LHCN-M2 (cell line): ENCODE measurements at regions not wholly inside any gene's neighbourhood (a gene's known extent, or its start where the extent isn't known, plus 50 kb on each side); places are given as distances from the start of the nearest gene placed in this dataset.

Experiments used
- DNase-seq: peaks from one replicate; pipeline ENCODE4 v3.0.0-alpha.2; 2012; ENCODE audit warnings: low read depth

DNA sequence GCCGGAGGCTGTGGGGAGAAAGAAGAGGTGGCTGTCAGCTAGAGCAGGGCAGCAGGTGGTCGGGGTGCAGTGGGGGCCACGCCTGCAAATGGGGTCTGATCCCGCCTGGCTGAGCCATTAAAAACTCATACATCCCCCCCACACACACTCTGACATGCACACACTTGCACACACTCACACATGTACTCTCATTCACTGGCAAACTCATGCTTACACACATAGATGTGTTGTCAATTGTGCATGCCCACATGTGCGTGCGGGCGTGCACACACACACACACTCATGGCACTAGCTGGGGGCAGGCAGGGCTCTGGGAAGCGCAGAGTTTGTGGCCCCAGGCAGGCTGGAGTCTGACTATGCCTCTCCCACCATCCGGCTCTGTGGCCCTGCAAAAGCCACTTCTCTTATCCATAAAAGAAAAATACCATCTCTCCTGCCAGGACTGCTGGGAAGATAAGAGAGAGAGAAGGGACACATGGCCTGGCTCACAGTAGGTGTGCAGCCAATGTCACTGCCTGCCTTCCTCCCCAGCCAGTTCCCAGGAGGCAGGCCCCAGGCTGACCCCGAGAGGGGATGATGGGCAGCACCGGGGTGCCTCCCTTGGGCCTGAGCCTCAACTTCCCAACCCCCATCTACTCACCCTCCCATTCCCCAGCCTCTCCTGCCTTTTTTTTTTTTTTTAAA lies 163.5 kb upstream of the LINGO1 start:
- no peak for DNase-seq

DNA sequence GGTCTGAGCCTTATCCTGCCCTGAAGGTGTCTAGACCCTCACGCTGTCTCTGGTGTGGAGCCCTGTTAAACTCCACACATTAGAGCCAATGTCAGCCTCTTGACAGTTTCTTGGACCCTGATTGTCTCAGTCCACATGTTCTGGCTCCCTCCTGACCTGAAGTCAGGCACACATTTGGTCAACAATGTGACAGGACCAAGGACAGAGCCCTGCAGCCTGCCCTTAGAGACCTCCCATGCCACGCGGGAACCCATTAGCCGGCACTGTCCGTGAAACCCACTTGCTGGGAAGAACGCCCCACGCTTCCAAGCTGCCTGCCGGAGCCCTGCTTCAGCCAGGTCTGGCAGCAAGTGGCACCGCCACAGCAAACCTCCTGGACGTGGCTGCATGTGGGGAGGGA lies 162.7 kb upstream of the LINGO1 start:
- DNase-seq = no peak

DNA sequence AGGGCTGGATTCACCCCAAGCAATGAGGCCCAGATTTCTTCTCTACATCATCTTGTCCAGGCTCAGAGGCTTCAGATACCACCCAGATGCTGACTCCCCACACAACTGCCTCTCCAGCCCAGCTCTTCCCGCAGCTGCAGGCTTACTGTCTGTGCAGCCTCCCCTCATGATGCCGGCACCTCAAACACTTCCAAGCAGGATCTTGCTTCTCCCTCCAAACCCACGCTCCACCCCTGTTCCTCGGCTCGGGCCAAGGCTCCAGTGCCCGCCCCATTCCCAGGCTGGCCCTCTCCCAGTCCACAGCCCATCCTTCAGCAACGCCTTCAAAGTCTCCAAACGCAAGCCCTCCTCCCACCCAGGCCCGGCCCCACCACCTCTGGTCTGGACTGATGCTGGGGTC lies 159.2 kb upstream of the LINGO1 start:
- no peak for DNase-seq

DNA sequence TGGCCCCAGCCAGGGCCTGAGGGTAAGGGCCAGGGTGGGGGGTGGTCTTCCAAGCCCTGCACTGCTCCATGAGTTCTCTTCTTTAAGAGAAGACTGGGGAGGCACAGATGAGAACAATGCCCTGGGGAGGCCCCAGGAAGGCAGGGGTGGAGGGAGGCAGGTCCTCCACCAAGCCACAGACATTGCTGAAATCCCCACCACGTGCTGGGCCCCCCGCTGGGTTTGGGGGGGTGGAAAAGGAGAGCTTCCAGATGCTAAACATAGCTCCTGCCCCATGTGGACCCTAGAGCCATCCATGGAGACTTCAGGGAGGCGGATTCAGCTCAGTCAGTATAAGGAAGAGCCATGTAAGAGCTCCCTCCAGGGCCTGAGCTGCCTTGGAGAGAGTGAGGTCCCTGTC lies 157.8 kb upstream of the LINGO1 start:
- DNase-seq = no peak

DNA sequence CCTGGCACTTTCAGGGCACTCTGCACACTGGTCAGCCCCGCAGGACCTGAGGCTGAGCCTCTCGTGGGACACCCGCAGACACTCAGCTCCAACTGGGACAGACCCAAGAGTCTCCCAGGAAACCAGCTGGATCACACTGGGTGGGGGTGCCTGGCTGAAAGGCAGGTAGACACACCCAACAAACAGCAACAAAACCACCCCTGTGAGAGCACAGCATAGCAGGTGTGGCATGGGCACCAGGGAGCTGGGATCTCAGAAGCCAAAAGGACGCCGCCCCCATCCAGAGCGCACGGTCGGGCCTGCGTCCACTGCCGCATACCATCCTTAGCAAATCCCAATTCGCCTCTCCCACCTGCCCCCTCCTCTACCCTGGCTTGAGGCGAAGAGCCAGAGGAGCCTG lies 154.2 kb upstream of the LINGO1 start:
- DNase-seq = no peak

DNA sequence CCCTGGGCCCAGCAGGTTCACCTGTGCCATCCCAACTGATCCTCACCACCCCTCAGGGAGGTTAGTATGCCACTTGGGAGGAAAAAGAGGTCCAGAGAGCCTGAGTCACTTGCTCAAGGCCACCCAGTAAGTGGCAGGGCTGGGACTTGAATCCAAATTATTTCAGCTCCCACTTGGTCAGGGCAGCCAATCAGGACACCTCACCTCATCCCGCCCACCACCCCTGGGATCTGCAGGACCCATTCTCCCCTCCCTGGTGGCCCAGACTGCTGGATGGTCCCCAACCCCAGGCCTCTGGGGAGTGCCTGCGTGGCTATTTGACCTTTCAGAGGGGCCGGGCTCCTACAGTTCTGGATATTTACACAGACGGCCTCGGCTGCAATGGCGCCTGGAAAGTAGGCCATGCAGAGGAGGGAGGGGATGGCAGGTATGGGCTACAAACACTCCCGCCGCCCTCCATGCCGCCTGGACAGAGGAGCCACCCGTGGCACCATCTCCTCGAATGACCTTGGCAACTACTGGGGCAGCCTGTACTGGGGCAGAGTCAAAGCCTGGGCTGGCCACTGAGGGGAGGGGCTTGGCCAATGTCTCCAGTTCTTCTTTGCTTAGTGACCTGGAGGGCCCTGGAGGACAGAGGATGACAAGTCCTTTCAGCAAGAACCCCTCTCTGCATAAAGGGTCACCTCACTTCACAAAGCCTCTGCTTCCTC lies 153.6 kb upstream of the LINGO1 start:
- no peak for DNase-seq

DNA sequence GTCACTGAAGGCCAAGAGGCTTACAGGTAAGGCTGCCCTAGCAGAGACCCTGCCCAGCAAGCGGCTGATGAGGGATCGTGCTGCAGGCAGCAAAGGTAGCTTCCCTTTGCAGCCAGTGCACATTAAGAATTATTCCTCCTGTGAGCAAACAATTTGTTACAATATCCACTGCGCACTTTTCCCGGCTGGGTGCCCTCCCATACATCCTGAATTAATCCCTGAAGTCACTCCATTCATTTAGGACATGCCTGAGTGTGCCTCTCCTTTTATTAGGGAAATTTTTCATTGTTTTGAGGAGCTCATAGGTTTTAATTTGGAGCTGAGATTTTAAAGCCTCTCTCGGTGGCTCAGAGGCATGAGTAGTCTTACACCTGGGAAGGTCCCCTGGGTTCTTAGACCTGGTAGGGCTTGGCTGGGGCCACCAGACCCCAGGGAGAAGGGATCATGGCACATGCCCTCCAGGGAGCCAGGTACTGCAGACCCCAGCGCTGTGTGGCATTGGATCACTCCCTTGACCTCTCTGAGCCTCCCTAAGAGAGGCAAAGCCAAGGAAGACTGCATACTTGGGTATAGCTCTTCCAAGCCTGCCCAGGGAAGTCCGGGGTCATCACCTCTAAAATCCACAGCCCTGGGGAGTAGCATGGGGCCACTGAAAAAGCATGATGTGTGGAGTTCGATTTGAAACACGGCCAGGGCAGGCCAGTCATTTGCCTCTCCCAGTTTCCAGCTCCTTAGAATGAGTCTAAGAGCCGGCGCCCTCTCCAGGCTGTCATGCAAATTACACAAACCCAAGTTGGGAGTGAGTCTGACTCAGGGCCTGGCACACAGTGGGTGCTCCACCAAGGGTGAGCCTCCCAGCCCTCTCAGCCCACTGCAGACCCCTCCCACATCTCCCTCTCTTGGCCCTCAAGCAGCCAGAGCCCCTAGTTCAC lies 151.9 kb upstream of the LINGO1 start:
- peak; percentile 16 for DNase-seq

DNA sequence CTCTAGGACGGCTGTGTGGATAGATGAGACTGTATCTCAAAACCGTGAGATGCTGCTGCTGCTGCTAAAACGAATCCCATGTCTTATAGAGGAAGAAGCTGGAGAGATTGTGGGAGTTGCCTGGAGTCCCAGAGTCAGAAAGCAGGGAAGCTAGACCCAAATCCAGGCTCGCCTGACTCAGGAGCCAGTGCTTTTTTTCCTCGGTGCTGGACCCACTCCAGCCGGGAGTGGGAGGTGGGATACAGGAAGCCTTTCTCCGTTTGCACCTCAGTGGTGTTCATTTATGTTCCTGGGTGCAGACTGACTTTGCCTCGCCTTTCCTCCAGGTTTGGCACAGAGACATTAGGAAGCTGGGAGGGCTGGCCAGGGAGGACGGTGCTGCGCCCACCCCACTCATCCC lies 150.9 kb upstream of the LINGO1 start:
- DNase-seq = no peak

DNA sequence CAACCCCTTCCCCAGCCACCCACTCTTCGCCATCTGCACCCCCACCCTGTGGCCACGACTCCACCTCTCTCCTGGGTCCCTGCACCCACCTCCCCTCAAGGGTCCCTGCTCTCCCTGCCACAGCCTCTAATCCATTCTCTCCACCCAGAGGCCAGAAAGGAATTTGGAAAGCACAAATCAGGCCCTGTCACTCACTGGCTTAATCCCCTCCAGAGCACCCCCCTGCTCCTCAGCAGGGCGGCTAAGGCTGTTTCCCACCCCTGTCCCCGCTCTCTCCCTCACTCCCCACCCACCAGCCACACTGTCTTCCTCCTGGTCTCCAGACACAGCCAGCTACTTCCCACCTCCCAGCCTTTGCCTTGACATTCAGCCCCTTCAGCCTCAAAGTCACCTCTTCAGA lies 150.0 kb upstream of the LINGO1 start:
- no peak for DNase-seq

DNA sequence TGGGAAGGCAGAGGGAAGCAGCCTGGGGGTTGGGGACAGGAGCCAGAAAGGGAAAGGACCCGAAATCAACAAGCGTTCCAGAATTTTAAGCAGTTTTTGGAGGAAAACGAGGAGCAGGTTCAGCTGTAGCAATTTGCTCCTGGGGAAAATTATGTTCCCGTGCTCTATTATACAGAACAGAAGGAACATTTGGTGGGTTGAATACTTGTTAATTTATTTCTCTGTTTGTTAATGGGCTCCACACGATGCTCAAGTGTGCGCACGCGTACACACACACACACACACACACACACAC lies 149.2 kb upstream of the LINGO1 start:
- DNase-seq = no peak

DNA sequence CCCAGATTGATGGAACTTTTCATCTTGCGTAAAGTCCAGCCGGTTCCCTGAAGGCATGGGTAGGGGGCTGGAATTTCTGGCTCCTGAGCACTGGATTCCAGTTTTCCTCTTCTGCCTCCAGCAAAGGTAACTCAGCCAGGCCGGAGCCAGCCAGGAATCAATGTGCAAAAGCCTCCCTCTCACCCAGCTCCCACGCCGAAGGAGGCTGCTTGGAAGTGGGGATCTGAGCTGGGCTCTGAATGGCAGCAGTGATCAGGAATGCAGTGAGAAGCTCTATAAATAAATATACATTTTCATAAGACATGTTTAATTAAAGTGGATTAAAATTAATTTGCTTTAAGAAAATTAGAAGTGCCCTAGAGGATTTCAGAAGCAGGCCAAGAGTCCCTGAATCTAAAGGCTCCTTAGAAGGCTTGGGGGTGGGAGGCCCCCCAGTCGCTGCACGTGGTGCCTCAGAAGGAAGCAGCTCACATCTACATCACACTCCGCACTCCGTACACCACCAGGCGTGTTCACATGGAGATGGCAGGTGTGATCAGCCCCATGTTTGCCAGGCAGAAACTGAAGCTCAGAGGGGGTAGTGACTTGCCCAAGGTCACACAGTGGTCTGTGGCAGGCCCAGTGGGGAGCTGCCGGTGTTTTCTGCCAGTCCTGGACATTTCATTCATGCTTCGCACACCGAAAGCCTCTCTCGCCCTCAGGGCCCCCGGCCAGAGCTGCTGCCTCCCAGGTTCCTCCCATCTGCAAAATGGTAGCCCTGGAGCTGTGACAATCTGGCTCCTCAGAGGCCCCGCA lies 148.6 kb upstream of the LINGO1 start:
- DNase-seq = no peak

DNA sequence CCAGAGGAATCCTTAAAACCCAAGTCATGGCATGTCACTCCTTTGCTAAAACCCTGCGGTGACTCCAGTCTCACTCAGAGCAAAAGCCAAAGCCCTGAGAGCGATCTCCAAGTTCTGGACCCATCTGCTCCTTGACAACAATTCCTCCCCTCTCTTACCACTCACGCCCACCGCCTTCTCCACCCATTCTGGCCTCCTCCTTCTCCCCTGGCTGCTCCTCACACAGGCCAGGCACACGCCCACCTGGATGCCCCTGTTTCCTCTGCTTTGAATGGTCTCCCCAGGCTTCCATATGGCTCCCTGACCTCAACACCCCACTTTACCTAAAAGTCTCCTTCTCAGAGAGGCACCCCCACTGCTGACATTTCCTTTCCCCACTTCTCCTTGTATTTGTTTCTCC lies 146.1 kb upstream of the LINGO1 start:
- no peak for DNase-seq

DNA sequence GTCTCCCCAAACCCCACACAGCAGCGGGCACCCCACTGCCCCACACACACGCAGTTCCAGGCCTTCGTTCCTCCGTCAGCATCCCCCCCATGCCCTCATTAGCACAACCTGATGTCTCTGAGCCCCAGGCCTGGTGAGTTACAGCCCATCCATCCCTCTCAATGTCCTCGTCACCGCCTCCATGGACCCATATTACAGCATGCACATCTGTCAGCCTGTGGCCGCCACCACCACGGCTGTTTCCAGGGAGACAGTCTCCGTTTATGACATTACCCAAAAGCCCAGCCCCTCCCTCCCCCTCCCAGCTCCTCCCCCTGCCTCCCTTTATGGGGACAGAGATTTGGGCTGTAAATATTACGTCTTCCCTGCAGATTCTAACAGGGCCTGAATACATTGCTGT lies 143.1 kb upstream of the LINGO1 start:
- no peak for DNase-seq

DNA sequence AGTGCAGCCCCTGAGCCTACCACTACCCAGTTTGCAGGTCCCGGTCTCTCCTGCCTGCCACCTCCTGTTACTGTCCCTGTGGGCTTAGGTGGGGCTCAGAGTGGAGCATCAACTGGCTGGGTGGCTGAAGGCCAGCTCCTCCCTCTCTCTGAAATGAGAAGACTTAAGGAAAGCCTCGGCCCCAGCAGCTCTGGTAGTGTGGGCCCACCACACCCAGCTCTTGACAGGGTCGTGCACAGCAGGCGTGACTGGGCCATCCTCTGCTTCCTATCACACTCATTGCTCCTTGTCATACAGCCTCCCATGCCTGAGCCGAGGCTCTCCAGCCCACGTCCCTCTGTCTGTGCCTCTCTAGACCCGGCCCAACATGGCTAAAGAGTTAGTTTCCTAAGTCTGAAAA lies 142.7 kb upstream of the LINGO1 start:
- no peak for DNase-seq

DNA sequence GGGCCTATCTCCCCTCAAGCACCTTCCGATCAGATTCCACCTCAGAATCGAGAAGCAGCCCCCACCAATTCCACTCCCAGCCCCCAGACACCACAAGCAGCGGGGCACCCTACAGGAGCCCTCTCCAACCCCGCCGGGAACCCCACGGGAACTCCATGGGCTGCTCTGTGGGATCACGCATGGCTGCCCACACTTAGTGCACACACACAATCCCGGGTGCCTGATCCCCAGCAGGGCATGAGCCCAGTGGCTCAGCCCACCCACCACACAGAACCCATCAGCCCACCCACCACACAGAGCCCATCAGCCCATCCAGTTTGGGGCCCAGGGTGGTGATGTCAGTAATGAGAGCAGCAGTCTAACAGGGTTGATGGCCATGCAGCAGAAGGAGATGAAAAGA lies 141.6 kb upstream of the LINGO1 start:
- DNase-seq = no peak

DNA sequence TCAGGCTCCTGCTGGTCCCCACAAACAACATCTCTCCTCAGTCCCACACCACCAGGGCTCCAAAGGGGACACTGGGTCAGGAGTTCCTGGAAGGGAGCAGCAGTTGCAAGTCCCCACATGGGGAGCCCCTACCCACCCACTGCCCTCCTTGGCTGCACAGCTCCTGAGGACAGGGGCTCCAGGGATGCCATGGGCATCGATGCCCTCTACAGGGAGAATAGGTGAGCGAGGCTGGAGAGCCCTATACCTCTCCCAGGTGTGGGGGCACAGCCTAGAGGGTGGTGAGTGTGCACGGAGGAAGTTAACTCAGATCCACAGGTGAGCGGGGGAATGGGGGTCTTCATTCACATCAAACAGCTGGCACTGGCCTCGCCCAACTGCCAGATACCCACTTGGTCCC lies 141.2 kb upstream of the LINGO1 start:
- no peak for DNase-seq

DNA sequence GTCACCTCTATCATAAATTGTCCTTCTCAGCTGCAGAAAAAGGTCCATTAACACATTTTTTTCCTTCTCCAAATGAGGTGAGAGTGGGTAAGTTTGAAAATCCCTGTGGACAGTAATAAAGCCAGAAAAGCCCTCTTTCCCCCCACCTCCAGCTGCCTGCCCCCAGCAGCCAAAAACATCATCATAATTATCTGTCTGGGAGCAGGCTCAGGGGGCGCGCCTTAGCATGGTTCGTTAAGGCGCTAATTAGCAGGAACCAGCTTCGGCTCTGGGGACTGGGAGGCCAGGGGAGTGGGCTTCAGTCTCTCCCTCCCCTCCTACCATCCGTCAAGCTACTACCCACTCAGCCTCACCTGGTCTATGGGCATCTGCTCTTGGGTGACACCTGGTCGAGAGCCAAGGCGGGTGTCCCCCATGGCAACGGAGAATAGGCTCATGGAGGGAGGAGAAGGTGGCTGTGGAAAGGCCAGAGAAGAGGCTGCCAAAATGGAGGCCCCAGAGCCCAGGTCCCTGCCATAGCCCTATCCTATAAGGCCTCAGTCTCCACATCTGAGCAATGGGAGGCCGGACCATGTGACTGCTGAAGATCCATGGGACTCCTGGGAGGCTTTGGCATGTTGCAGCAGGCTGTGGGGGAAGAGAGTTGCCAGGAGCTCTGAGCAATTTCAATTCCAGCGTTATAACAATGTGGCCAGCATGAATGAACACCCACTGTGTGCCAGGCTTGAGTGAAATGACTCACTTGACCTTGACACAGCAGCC lies 140.1 kb upstream of the LINGO1 start:
- no peak for DNase-seq

DNA sequence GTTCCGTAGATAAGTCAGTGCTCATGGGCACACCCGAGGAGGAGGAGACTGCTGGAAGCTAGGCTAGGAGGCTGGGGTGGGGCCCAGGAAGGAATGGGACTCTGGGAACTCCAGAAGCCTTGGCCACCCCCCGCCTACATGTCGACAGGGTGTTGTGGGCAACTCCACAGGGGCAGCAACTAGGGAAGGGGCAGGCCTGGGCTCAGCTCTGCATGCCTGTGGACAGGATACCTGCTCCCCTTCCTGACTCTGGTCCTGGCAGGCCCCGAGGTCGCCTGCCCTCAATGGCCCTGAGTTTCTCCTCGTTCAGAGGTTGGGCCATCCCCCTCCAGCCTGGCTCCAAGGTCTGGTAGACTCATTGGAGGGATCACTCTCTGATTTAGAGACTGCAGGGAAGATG lies 138.9 kb upstream of the LINGO1 start:
- DNase-seq = no peak

DNA sequence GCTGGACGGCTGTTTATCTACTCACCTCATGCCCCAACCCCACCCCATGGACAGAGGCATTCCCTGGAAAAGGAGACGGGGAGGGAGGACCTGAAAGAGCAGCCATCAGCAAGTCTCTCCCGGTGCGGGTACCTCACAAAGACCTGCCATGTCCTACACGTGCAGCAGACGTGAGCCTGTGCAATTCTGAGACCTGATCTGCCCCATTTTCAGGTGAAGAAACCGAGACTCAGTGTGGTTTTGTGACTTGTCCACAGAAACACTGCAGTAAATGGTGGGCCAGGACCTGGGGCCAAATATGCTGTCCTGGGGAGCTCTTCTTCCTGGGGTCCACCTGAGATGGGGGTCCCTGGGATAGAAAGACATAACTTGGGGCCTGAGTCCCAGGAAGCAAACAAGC lies 137.0 kb upstream of the LINGO1 start:
- DNase-seq = no peak

DNA sequence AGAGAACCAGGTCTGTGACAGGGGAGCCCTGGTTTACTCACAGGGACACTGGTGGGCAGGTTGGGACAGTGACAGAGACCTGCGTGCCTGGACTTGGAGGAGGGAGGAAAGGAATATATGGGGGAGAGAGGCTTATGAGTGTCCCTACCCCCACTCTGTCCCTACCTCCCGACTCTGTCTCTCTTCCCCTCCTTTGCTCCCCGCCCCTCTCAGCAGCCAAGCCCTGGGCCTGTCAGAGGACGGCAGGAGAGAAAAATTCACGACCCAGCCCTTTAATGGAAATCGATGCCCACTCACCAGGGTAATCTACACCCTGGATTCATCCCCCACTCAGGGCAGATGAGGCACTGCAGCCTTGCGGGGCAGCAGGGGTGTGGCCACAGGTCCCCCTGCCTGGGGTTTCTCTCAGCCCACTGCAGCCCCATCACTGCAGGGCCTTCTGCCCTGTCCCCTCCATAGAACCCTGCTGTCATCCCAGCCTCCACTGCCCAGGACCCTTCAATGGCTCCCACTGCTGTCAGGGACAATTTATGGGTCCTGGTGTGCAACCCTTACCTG lies 135.9 kb upstream of the LINGO1 start:
- no peak for DNase-seq

DNA sequence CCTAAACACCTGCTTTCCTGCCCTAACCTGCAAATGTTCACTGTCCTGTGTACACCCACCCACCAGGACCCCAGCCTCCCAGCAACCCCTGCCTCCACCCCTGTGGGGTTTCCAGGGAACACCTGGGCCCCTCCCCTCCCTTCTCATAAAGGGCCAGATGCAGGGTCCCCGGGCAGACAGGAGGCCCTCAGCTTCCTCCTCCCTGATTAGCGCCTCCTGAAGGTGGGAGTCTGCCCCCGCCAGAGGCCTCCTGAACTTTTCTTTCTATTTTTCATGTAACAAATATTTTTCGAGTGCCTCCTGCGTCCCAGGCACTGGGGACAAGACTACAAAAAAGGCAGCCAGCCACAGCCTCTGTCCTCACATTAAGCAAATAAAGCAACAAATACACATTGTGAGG lies 135.4 kb upstream of the LINGO1 start:
- DNase-seq = no peak
